Activated effector memory CD4-positive, alpha-beta T cell treated with anti-CD3 and anti-CD28 coated beads, Interleukin-2, amount 50 U/mL, for 16 hours (primary cell): ENCODE measurements at regions not wholly inside any gene's neighbourhood (a gene's known extent, or its start where the extent isn't known, plus 50 kb on each side); places are given as distances from the start of the nearest gene placed in this dataset.

Source experiments
- DNase-seq: peaks from one replicate; pipeline ENCODE4 v3.0.0-alpha.2; 2020

- no peak for DNase-seq
Observed at GRCh38 chr12:16949871-16950667, 344.1 kb upstream of the LMO3 start.

- DNase-seq, result no peak
Observed at GRCh38 chr12:16949371-16949770, 343.4 kb upstream of the LMO3 start.

GRCh38 chr12:16946704-16947103 is 340.7 kb upstream of the LMO3 start:
- DNase-seq, result no peak

- DNase-seq, result no peak
Observed at GRCh38 chr12:16939871-16940306, 333.9 kb upstream of the LMO3 start.

- no peak for DNase-seq
Observed at GRCh38 chr12:16927259-16927658, 321.3 kb upstream of the LMO3 start.

GRCh38 chr12:16920451-16920850 is 314.5 kb upstream of the LMO3 start:
- DNase-seq, result no peak

- DNase-seq, result no peak
Observed at GRCh38 chr12:16919551-16919950, 313.6 kb upstream of the LMO3 start.

- no peak for DNase-seq
Observed at GRCh38 chr12:16914853-16915252, 308.9 kb upstream of the LMO3 start.

GRCh38 chr12:16913832-16914490 is 308.0 kb upstream of the LMO3 start:
- no peak for DNase-seq

- no peak for DNase-seq
Observed at GRCh38 chr12:16901946-16902345, 296.0 kb upstream of the LMO3 start.

GRCh38 chr12:16893426-16893825 is 287.5 kb upstream of the LMO3 start:
- no peak for DNase-seq

- no peak for DNase-seq
Observed at GRCh38 chr12:16891673-16892072, 285.7 kb upstream of the LMO3 start.

- DNase-seq, result no peak
Observed at GRCh38 chr12:16884819-16885218, 278.9 kb upstream of the LMO3 start.

- DNase-seq, result no peak
Observed at GRCh38 chr12:16884056-16884455, 278.1 kb upstream of the LMO3 start.

- no peak for DNase-seq
Observed at GRCh38 chr12:16881986-16882570, 276.1 kb upstream of the LMO3 start.

GRCh38 chr12:16880864-16881285 is 274.9 kb upstream of the LMO3 start:
- DNase-seq, result no peak

- no peak for DNase-seq
Observed at GRCh38 chr12:16870845-16871244, 264.9 kb upstream of the LMO3 start.

- no peak for DNase-seq
Observed at GRCh38 chr12:16863742-16864141, 257.8 kb upstream of the LMO3 start.

GRCh38 chr12:16857456-16857923 is 251.5 kb upstream of the LMO3 start:
- DNase-seq, result no peak

- DNase-seq, result no peak
Observed at GRCh38 chr12:16854465-16854864, 248.5 kb upstream of the LMO3 start.

GRCh38 chr12:16849473-16849872 is 243.5 kb upstream of the LMO3 start:
- DNase-seq, result no peak

- DNase-seq, result no peak
Observed at GRCh38 chr12:16844875-16845274, 238.9 kb upstream of the LMO3 start.

GRCh38 chr12:16833376-16834015 is 227.5 kb upstream of the LMO3 start:
- no peak for DNase-seq
